NCI-H2107 treated with DMSO at 0.1 percent for 48 hours (cell line): ENCODE measurements at regions not wholly inside any gene's neighbourhood (a gene's known extent, or its start where the extent isn't known, plus 50 kb on each side); places are given as distances from the start of the nearest gene placed in this dataset.

Experiments
- DNase-seq: peaks from one replicate; lab custom pipeline; 2025; ENCODE audit not compliant: unreplicated experiment; lab: John Stamatoyannopoulos, UW

- DNase-seq = no peak
These were observed 216.3 kb upstream of the ITGA4 start for GRCh38 chr2:181240844-181241243.

- no peak for DNase-seq
These were observed 215.8 kb upstream of the ITGA4 start for GRCh38 chr2:181241366-181241765.

GRCh38 chr2:181241797-181242196 lies 215.4 kb upstream of the ITGA4 start:
- no peak for DNase-seq

DNA sequence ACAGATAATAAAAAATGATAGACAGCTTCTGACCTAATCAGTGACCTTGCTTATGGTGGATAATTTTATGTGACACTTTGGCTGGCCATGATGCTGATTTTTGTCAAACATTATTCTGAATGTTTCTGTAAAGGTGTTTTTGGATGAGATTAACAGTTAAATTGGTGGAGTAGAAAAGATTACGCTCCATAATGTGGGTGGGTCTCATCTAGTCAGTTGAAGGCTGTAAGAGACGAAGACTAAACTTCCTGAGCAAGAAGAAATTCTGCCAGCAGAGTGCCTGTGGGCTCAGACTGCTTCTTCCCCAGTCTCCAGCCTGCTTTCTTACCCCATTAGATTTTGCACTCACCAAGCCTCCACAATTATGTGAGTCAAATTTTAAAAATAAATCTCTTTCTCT lies 214.9 kb upstream of the ITGA4 start:
- no peak for DNase-seq

- no peak for DNase-seq
These were observed 213.9 kb upstream of the ITGA4 start for GRCh38 chr2:181243319-181243718.

- no peak for DNase-seq
These were observed 206.5 kb upstream of the ITGA4 start for GRCh38 chr2:181250691-181251090.

DNA sequence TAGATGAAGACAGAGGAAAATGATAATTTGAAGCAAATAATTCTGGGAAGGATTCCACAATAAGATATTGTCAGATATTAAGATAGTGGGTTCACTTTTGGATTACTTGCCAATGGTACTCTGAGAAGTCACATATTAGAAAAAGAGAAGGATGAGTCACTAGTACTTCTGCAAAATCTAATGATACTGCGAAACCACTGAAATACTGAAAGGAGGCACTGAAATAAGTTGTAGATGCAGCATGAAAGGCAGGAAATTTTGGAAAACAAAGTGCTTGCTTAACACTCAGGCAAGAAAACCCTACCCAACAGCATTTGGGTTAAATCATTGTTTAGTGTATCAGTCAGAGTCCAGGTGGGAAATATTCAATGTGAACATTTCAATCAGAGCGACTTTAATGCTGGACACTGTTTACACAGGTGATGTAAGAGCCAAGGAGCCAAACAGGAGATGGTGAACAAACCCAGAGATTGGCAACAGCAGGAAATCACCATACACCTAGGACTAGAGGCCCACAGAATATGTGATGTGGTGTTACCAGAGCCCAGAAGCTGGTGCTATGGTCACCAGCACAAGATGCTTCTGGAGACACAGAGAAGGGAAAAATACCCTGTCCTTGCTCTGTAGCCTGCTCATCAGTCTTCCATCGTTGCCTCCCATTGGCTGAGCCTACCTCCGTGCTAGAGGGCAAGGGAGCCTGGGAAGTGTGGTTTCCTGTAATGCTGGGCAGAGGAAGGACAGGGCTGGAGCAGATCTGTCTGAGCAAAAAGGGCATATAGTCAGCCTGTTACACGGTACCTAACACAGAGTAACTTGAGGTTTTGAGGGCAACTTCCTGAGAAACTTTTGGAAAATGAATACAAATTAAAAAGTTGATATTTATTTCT lies 204.7 kb upstream of the ITGA4 start:
- DNase-seq = no peak

GRCh38 chr2:181253438-181253837 lies 203.7 kb upstream of the ITGA4 start:
- DNase-seq = no peak

DNA sequence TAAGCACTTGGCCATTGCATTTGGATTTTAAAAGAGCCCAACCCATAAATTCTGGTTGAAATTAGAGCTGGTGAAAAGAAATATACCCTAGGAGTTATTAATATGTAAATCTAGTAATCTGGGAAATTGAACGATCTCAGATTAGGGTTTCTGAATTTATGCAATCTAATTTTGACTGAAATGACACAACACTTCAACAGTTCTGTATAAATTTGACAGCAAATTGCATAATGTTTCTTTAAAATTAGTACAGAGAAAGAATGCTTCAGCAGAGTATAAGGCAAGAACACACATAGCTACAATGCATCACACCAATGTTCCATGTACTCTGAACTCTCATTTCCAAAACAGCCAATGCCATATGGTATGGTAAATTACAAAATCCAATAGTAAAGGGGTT lies 201.5 kb upstream of the ITGA4 start:
- DNase-seq = no peak

- no peak for DNase-seq
These were observed 198.5 kb upstream of the ITGA4 start for GRCh38 chr2:181258720-181259119.

GRCh38 chr2:181262782-181263181 lies 194.4 kb upstream of the ITGA4 start:
- no peak for DNase-seq

DNA sequence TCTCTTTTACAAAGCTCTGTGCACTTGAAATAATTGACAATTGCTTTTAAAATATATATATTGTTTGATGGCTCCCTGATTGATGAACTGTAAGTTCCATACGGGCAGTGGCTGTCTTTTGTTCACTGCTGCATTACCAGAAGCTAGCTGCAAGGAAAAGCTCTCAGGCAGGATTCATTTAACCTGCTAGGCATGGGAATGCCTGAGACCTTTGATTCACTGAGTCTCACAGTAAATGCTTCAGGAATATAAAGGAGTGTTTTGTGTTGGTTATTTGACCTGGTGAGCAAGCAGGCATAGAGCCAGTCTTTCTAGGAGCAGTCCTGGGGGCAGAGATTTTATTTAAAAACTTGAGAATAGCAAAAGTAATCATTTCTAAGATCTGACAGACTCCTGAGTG lies 193.2 kb upstream of the ITGA4 start:
- DNase-seq = no peak

DNA sequence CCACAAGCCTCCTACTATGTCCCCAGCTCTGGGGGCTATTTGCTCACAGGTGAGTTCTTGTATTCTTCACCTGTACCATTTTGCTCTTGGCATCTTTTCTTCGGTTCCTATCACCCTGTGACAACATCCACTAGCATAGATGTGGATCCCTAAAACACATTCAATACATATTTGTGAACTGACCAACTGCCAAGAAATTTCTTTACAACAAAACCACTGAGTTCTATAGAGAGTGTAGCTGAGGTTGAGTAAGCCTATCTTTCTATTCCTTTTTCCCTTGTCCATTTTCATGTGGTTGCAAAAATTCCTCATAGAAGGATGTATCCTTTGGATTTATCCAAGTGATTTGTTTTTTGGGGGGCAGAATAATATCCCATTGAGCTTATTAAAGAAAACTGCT lies 192.7 kb upstream of the ITGA4 start:
- DNase-seq = no peak

- DNase-seq = no peak
These were observed 190.6 kb upstream of the ITGA4 start for GRCh38 chr2:181266614-181267013.

DNA sequence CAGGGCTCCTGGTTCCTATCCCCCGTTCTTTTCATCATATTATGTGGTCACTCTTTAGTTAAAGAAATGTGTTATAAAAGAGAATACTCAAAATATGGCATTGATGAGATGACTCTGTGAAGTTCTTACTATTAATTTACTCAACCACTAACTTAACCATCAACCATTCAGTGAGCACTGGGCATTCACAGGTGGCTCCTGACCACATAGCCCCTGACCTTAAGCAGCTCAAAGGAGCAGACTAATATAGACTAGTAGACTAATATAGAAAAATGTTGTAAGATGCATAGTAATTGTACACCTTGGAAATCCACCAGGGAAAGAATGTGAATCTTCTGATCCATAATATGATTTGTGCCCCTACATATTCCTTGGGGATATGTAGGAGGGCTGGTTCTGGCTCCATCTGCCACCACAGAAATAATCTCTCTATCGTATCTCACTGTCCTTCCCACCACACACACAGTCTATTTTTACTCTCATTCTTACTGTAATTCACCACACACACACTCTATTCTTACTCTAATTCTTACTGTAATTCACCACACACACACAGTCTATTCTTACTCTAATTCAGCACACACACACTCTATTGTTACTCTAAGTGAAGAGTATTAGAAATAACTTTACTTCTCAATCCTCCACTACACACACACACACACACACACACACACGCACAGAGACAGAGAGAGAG lies 188.9 kb upstream of the ITGA4 start:
- DNase-seq = no peak

- no peak for DNase-seq
These were observed 183.2 kb upstream of the ITGA4 start for GRCh38 chr2:181273986-181274385.

DNA sequence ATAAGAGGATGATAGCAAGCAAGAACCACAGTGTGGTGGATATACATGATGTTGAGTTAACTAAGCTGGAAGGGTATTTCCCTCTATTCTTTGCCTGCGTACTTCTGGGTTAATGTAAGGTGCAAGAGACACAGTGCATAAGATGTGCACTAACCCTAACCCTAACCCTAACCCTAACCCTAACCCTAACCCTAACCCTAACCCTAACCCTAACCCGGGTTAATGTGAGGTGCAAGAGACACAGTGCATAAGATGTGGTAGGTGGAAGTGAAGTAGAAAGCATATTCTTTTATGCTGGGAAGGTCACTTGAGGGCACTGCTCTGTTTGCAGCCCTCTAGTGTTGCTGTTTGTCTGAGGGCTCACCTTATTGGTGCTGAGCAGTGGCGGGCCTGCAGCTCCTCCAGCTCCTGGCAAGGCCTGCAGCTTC lies 181.5 kb upstream of the ITGA4 start:
- DNase-seq = no peak

- peak; percentile 82 for DNase-seq
These were observed 175.9 kb upstream of the ITGA4 start for GRCh38 chr2:181281206-181281832.

GRCh38 chr2:181285116-181285515 lies 172.1 kb upstream of the ITGA4 start:
- no peak for DNase-seq

GRCh38 chr2:181289698-181290097 lies 167.5 kb upstream of the ITGA4 start:
- no peak for DNase-seq

GRCh38 chr2:181290182-181290581 lies 167.0 kb upstream of the ITGA4 start:
- DNase-seq = no peak

DNA sequence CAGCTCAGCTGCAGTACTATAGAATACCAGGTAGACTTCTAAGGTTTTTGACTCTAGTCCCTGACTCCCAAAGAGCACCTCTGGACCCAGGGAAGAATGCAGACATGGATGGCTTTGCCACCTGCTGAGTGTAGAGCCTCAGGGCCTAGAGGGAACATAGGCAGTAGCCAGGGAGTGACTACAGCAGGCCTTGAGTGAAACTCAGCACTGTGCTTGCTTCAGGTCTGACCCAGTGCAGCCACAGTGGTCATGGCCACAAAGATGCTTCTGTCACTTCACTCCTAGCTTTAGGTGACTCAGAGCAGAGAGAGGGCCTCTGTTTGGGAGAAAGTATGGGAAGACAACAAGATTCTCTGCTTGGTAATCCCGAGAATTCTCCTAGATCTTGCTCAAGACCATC lies 162.2 kb upstream of the ITGA4 start:
- no peak for DNase-seq
